HG02798 (cell line): ENCODE measurements at regions not wholly inside any gene's neighbourhood (a gene's known extent, or its start where the extent isn't known, plus 50 kb on each side); places are given as distances from the start of the nearest gene placed in this dataset.

ENCODE experiments used
- ATAC-seq: cut with Tn5 transposase; IDR thresholded peaks from one replicate; pipeline ENCODE4 v1.9.1; 2021; ENCODE audit warnings: mild to moderate bottlenecking; ENCODE audit not compliant: unreplicated experiment, poor library complexity

DNA sequence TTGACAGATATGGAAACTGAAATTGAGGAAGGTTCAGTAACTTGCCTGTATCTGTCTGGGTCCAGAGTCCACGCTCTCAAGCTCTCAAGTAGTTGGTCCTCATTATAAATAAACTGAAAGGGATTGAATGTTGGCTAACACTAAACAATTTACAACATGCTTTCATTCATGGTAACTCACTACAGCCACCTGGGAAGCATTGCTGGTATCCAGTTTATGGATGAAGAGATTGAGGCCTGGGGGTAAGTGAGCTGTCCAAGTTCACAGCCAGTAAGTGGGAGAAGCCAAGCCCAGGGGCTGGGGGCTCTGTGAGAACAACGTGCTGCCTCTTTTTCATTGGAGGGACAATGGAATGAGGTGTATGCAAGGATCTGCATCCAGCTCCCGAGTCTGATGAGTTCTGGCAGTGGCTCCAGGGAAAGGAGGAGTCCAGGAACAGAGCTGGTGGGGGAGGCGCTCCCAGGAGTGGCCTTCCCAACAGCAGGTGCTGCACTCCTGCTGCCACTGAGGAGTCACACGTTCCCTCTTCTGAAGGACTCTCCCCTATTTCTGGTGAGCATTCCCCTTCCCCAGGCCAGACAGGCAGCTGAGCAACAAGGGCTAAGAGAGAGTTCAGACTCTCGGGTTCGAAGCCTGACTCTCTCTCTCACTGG lies 175.8 kb downstream of the CSNK2A3 start:
- ATAC-seq = no peak

- ATAC-seq = no peak
These were observed 179.6 kb downstream of the CSNK2A3 start for GRCh38 chr11:11173316-11174025.

DNA sequence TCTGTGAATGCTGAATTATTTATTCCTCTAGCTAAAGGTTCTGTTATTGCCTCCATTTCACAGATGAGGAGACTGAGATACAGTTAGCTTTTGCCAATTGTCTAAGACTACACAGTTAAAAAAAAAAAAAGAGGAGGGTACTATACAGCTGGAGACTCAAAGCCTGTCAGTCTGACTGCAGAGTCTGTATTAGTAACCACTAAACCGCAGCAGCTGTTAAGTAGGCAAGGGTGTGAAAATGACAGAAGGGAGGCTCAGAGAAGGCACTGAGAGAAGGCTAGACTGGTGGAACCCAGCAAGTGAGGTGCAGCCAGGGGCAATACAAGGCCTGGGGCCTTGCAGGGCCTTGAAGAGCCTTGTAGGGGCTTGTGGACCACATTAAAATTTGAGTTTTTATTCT lies 181.2 kb downstream of the CSNK2A3 start:
- peak; percentile 98 for ATAC-seq

GRCh38 chr11:11171285-11171684 lies 181.8 kb downstream of the CSNK2A3 start:
- ATAC-seq = no peak

DNA sequence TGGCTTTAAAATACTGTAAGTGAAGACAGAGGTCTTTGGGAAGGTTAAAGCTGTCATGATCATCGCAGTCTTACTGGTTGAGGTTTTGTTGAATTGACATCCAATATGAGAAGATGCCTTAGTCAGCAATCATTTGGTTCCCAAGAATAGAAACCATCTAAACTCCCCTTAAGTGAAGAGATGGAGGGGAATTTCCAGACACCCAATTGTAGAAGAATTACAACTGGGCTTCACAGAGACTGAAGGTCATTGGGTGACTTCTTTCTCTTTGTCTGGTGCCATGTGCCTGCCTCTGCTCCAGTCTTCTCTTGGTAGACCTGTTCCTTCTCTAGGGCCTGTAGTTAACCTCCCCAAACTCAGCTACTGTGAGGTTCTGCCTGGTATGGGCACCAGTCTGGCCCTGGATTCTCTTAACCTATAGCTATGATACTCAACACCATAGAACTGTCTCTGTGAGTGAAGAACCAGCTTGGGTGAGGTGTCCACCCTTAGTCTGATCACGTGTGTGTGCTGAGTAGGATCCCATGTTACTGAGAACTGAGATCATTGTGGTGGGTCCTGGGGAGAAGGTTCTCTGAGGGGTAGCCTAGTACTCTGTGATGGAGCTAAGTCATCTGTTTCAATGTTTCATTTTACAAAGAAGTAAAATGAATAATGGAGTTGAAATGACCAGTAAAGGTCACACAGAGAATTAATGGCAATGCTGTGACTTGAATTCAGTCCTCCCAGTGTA lies 182.5 kb downstream of the CSNK2A3 start:
- ATAC-seq = no peak

DNA sequence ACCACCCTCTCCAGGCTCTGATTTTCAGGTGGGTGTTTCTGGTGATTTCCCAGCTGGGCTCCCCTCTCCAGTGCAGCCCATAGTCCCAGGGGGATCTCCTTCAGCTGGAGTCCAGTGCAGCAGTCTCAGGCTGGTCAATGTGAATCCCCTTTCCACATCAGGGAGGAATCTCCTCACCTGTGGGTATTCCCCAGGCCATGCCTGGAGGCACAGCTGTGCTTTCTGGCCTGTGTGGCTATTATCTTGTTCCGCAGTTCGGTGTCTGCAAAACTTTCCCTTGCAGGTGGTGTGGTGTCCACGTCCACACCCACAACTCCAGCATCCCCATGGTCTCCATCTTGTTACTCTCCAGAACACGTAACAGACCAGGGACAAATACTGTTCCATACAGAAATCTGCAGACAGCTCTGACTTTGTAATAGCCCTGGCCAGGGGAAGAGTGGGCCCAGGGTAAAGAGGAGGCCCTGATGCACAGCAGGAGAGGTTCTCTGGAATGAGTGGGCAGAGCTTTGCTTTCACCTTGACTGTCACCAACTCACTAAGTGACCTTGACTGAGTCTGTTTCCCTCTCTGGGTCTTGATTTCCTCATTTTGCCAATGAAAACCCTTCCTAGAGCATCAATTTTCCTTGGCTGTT lies 183.2 kb downstream of the CSNK2A3 start:
- ATAC-seq = peak; percentile 23

DNA sequence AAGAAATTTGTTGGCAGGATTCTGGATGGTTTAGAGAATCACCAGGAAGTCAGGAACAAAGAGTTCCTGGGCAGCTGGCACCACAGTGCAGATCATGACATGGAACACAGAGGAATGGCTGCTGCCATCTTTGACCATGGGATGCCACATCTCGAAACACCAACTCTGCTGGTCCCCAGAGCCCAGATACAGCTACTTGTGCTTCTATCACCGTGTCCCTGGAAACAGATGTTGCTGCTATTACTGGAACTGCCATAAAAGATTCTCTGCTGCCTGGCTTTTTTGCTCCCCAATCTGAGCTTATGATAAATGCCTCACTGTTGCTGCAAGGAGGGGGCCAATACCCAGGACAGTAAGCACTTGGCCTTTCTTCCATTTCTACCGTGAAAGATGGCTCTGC lies 185.2 kb downstream of the CSNK2A3 start:
- no peak for ATAC-seq

GRCh38 chr11:11164334-11164690 lies 188.7 kb downstream of the CSNK2A3 start:
- no peak for ATAC-seq

DNA sequence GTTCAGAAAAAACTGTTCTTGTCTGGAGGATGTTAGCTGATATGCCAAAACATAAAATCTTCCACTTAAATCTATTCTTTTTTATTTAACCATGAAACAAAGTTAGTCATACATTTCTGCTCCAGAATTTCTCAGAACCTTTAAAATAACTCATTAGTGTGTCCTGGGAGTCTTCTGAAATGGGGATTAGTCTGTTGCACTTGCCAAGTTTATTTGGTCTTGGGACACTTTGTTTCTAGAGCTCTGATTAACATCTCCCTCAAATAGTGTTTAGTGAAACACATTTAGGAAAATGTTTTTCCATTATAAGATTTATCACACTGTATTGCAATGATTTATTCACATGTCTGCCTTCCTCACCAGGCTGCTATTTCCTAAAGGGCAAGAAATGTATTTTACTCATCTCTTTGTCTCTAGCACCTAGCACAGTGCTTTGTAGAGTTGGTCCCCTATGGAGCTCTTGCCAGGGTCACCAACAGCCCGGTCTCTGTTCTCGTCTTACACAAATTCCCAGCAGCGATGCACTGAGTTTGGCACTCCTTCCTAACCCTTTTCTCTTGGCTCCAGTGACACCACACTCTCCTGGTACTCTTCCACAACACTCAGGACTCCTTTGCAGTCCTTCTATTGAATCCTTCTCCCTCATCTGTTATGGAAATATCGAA lies 189.2 kb downstream of the CSNK2A3 start:
- no peak for ATAC-seq

DNA sequence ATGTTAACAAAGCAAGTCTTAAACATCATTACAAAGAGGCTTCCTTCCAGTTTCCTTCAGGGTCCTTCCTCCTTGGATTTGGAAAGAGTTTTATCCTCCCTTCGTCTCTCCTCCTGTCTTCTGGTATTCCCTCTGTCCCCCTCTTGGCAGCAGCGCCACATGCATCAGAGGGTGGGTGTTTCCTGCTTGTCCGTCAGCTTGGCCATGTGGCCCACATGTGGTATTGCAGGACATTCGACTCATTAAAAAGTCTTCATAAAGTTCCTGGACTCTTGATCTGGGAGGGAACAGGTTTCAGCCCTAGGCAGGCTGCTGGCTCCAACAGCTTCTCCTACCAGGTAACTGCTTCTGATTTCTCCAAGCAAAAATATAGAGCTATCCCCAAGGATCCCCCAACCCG lies 189.8 kb downstream of the CSNK2A3 start:
- no peak for ATAC-seq

DNA sequence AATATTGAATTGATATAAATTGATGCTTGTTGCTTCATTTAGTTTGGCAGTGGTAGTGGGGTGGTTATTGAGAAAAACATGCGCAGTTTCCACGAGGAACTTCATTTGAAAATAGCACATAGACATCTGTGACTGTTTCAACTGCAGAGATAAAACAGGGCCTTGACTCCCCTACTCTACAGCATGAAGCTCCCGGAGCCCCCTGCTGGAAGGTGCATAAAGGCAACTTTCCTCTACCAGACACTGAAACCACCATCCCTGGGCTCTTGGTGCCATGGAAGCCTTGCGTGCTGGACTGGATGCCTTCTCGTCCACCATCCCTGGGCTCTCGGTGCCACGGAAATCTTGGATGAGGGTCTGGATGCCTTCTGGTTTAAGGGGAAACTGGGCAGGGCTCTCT lies 195.9 kb downstream of the CSNK2A3 start:
- no peak for ATAC-seq

- peak; percentile 65 for ATAC-seq
These were observed 196.9 kb downstream of the CSNK2A3 start for GRCh38 chr11:11155962-11156815.

DNA sequence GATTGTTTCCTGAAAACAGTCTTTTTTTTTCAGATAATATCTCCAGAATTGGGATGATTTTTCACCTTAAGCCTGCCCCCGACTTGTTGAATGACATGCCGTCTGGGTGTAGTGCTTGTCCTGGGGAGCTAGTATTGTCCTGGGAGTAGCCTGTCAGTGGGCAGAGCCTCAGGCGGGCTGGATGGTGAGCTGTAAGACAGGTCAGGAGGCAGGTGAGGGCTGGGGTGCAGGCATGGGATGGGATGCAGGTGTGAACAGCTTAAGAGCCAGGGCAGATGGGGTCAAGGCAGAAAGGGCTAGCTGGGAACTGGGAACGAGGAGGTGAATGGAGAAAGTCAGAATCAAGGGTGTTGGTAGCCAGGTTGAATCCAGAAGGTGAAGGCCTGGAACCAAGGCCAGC lies 200.2 kb downstream of the CSNK2A3 start:
- no peak for ATAC-seq

DNA sequence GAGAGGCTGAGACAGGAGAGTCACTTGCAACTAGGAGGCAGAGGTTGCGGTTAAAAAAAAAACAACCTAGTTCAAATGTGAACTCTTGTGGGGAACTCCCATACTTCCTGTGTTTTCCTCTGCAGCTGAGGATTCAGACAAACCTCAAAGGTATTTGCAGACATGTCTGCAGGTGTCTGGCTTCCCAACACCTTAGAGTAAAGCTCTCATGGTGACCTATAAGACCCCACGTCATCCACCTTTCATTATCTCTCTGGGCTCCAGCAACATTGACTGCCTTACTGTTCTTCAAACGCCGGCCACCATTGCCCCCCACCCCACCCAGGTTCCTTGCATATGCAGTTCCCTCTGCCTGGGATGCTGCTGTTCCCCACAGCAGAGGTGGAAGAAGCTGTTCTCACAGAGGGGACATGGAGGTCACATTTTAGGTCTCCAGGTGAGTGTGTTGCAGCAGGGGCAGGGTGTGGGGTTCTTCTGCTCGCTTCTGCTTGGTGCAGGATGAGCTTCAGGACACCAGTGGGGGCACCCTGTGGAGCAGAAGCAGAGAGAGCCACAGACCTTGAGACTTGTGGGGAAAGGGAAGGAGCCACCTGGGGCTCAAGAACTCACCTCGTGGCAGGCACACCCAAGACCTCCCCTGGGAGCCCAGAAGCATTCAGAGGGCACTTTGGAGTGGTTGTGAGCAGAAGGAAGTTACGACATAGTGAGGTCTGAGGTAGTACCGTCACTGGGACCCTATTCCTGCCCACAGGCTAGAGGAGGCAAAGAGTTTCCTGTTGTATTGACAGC lies 203.2 kb downstream of the CSNK2A3 start:
- no peak for ATAC-seq

GRCh38 chr11:11148596-11148995 lies 204.5 kb downstream of the CSNK2A3 start:
- no peak for ATAC-seq

GRCh38 chr11:11148104-11148509 lies 204.9 kb downstream of the CSNK2A3 start:
- ATAC-seq = no peak

DNA sequence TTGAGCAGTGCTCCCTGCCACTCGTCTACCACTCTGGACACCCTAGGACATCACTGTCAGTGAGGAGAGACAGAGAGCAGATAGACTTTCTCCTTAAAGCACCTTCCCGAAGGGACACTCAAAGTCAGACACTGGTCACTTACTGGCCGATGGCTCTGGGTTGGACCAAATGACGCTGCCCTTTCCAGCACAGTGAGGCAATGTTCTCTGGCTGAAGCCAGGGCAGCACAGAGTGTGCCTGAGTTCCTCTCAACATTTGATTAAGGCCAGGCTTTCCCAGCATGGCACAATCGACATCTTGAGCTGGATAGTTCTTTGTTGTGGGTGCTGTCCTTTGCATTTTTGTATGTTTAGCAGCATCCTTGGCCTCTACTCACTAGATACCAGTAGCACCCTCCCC lies 206.2 kb downstream of the CSNK2A3 start:
- no peak for ATAC-seq

GRCh38 chr11:11143849-11144248 lies 209.2 kb downstream of the CSNK2A3 start:
- no peak for ATAC-seq

- ATAC-seq = no peak
These were observed 210.6 kb downstream of the CSNK2A3 start for GRCh38 chr11:11142430-11142829.
